GM13976 (cell line): ENCODE measurements at regions not wholly inside any gene's neighbourhood (a gene's known extent, or its start where the extent isn't known, plus 50 kb on each side); places are given as distances from the start of the nearest gene placed in this dataset.

Experiments
- DNase-seq: peaks from one replicate; pipeline ENCODE4 v3.0.0; 2012; ENCODE audit warnings: low spot score
- in situ Hi-C: fragments of 300-500 bp; cut with MboI; formaldehyde crosslinking; loops from one replicate; pipeline ENCODE4 v1.12.0; 2022; ENCODE audit warnings: low sequenced_read_pairs, mixed read lengths, inconsistent platforms; ENCODE audit not compliant: unreplicated experiment
- TF ChIP-seq, protein P1 (sequence below): IDR thresholded peaks from 2 replicates; pipeline ENCODE4 v1.5.1; 2012; ENCODE audit warnings: borderline replicate concordance, mild to moderate bottlenecking; ENCODE audit not compliant: insufficient read depth; ENCODE audit errors: extremely low read depth, missing control alignments, control extremely low read depth

DNA sequence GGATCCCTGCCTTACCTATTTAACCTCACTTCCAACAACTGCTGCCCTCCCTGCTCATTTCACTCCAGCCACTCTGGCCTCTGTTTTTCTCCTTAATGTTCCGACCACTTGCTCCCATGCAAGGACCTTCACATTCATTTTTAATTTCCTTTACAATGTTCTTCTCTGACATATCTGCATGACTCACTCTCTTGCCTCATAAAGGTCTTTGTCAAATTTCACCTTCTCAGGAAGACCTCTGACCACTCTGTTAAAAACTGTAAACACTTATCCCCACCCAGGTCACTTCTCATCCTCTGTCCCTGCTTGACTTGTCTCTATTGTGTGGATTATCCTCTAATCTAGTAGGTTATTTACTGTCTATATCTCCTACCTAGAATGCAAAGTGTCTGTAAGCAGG is 751.2 kb downstream of the BRINP1 start:
- no peak for DNase-seq
- in situ Hi-C loops: no loop called here

GRCh38 chr9:118618849-118619248 is 750.4 kb downstream of the BRINP1 start:
- TF ChIP-seq, protein P1, sequence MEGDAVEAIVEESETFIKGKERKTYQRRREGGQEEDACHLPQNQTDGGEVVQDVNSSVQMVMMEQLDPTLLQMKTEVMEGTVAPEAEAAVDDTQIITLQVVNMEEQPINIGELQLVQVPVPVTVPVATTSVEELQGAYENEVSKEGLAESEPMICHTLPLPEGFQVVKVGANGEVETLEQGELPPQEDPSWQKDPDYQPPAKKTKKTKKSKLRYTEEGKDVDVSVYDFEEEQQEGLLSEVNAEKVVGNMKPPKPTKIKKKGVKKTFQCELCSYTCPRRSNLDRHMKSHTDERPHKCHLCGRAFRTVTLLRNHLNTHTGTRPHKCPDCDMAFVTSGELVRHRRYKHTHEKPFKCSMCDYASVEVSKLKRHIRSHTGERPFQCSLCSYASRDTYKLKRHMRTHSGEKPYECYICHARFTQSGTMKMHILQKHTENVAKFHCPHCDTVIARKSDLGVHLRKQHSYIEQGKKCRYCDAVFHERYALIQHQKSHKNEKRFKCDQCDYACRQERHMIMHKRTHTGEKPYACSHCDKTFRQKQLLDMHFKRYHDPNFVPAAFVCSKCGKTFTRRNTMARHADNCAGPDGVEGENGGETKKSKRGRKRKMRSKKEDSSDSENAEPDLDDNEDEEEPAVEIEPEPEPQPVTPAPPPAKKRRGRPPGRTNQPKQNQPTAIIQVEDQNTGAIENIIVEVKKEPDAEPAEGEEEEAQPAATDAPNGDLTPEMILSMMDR: no peak
- DNase-seq: no peak
- in situ Hi-C loops: no loop called here

More for the DNA sequence above, 751.2 kb downstream of the BRINP1 start:
- TF ChIP-seq, protein P1: no peak

- in situ Hi-C loops: no loop called here
- TF ChIP-seq, protein P1: no peak
- no peak for DNase-seq
Measured at GRCh38 chr9:118624608-118625007, 744.6 kb downstream of the BRINP1 start.

- DNase-seq: no peak
- in situ Hi-C loops: no loop called here
Measured at GRCh38 chr9:118630079-118630478, 739.2 kb downstream of the BRINP1 start.

GRCh38 chr9:118630931-118631595 is 738.2 kb downstream of the BRINP1 start:
- no peak for DNase-seq
- in situ Hi-C loops: no loop called here
- TF ChIP-seq, protein P1: no peak

More at GRCh38 chr9:118630079-118630478, 739.2 kb downstream of the BRINP1 start:
- TF ChIP-seq, protein P1: no peak

- TF ChIP-seq, protein P1: no peak
- no peak for DNase-seq
- in situ Hi-C loops: no loop called here
Measured at GRCh38 chr9:118631956-118632355, 737.3 kb downstream of the BRINP1 start.
